ENCODE measurements at regions not wholly inside any gene's neighbourhood (a gene's known extent, or its start where the extent isn't known, plus 50 kb on each side); places are given as distances from the start of the nearest gene placed in this dataset.
"Not testable (repeated sequence)": the region's sequence is repeated elsewhere in the genome, so short reads cannot be mapped to it uniquely, and the experiment has no call there.

- H3K4me3 ChIP-seq (ENCODE audit: low read length), result no peak overlapping the region
- H3K27ac ChIP-seq (ENCODE audit: low read length), result no peak overlapping the region
- H3K27me3 ChIP-seq (ENCODE audit: control insufficient read depth, insufficient read depth, low read length), result no peaks in the 10 kb centered on the region
- H3K9me3 ChIP-seq (ENCODE audit: control insufficient read depth, insufficient read depth, low read length), result no peaks in the 10 kb centered on the region
- no peaks in the 10 kb centered on the region for H3K36me3 ChIP-seq (ENCODE audit: control insufficient read depth, insufficient read depth, low read length)
- no peak for DNase-seq (ENCODE audit: low read depth, low spot score)
- WGBS (ENCODE audit: insufficient coverage, insufficient read length), result no CpG with 5 or more reads among the region's 5 CpGs
- H3K4me1 ChIP-seq (ENCODE audit: control insufficient read depth, insufficient read depth, low read length), result no peaks in the 10 kb centered on the region
Measured at GRCh38 chr4:31236020-31236638, 516.0 kb downstream of the PCDH7 start.

GRCh38 chr4:31236639-31237173, 516.5 kb downstream of the PCDH7 start:
- WGBS (ENCODE audit: insufficient coverage, insufficient read length), result no CpG with 5 or more reads among the region's 6 CpGs
- no peaks in the 10 kb centered on the region for H3K36me3 ChIP-seq (ENCODE audit: control insufficient read depth, insufficient read depth, low read length)
- H3K27me3 ChIP-seq (ENCODE audit: control insufficient read depth, insufficient read depth, low read length), result no peaks in the 10 kb centered on the region
- H3K27ac ChIP-seq (ENCODE audit: low read length), result no peak overlapping the region
- H3K4me3 ChIP-seq (ENCODE audit: low read length), result no peak overlapping the region
- no peak for DNase-seq (ENCODE audit: low read depth, low spot score)
- H3K4me1 ChIP-seq (ENCODE audit: control insufficient read depth, insufficient read depth, low read length), result no peaks in the 10 kb centered on the region
- H3K9me3 ChIP-seq (ENCODE audit: control insufficient read depth, insufficient read depth, low read length), result no peaks in the 10 kb centered on the region

GRCh38 chr4:31237233-31237632, 517.1 kb downstream of the PCDH7 start:
- H3K27me3 ChIP-seq (ENCODE audit: control insufficient read depth, insufficient read depth, low read length), result no peaks in the 10 kb centered on the region
- DNase-seq (ENCODE audit: low read depth, low spot score), result no peak
- H3K4me1 ChIP-seq (ENCODE audit: control insufficient read depth, insufficient read depth, low read length), result no peaks in the 10 kb centered on the region
- no peaks in the 10 kb centered on the region for H3K36me3 ChIP-seq (ENCODE audit: control insufficient read depth, insufficient read depth, low read length)
- H3K9me3 ChIP-seq (ENCODE audit: control insufficient read depth, insufficient read depth, low read length), result no peaks in the 10 kb centered on the region
- H3K4me3 ChIP-seq (ENCODE audit: low read length), result no peak overlapping the region
- no peak overlapping the region for H3K27ac ChIP-seq (ENCODE audit: low read length)

DNA sequence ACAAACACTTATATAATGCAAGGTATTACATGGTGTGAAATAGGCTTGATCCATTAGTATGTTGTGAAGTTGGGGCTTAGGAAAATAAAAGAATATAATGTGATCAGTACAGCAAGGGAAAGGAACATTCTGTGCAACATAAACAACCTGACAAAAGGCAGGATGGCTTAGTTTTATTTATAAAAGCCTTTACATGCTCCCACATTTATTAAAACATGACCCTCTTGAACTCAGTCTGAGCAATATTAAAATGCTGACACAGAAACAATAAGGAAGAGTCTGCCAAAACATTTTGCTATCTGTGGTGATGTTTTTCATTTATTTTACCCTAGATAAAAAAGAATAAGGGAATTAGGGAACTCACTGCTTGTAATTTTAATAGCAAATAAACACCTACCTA, 519.7 kb downstream of the PCDH7 start:
- no peaks in the 10 kb centered on the region for H3K27me3 ChIP-seq (ENCODE audit: control insufficient read depth, insufficient read depth, low read length)
- H3K36me3 ChIP-seq (ENCODE audit: control insufficient read depth, insufficient read depth, low read length), result no peaks in the 10 kb centered on the region
- no peaks in the 10 kb centered on the region for H3K9me3 ChIP-seq (ENCODE audit: control insufficient read depth, insufficient read depth, low read length)
- H3K27ac ChIP-seq (ENCODE audit: low read length), result no peak overlapping the region
- no peak overlapping the region for H3K4me3 ChIP-seq (ENCODE audit: low read length)
- no peaks in the 10 kb centered on the region for H3K4me1 ChIP-seq (ENCODE audit: control insufficient read depth, insufficient read depth, low read length)
- no peak for DNase-seq (ENCODE audit: low read depth, low spot score)

DNA sequence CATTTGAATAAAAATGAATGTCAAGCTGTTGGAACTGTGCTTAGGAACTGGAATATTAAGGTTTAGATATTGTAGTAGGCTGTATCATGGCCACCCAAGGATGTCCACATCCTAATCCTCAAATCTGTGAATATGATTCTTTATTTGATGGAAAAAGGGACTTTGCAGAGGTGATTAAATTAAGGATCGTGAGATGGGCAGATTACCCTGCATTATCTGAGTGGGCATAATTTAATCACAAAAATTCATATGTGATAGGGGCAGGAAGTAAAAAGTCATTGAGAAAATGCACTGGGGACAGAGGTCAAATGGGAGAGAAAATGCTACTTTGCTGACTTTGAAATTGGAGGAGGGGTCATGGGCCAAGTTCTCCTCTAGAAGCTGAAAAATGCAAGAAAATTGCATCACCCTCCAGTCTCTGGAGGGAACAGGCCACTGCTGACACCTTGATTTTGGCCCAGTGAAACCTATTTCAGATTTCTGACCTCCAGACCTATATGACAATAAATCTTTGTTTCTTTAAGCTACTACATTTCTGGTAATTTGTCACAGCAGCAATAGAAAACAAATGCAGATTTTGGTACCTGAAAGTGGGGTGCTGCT, 521.4 kb downstream of the PCDH7 start:
- Histone ChIP-seq H3K36me3 (ENCODE audit: control insufficient read depth, insufficient read depth, low read length) (no peaks in the 10 kb centered on the region), H3K27ac (ENCODE audit: low read length) (no peak overlapping the region), H3K27me3 (ENCODE audit: control insufficient read depth, insufficient read depth, low read length) (no peaks in the 10 kb centered on the region), H3K4me3 (ENCODE audit: low read length) (no peak overlapping the region), H3K4me1 (ENCODE audit: control insufficient read depth, insufficient read depth, low read length) (no peaks in the 10 kb centered on the region), H3K9me3 (ENCODE audit: control insufficient read depth, insufficient read depth, low read length) (no peaks in the 10 kb centered on the region)
- DNase-seq (ENCODE audit: low read depth, low spot score), result no peak
- WGBS (ENCODE audit: insufficient coverage, insufficient read length), result no CpG with 5 or more reads among the region's 1 CpG

GRCh38 chr4:31246856-31247255, 526.7 kb downstream of the PCDH7 start:
- WGBS (ENCODE audit: insufficient coverage, insufficient read length), result no CpG with 5 or more reads among the region's 1 CpG
- no peaks in the 10 kb centered on the region for H3K36me3 ChIP-seq (ENCODE audit: control insufficient read depth, insufficient read depth, low read length)
- H3K27ac ChIP-seq (ENCODE audit: low read length), result no peak overlapping the region
- H3K9me3 ChIP-seq (ENCODE audit: control insufficient read depth, insufficient read depth, low read length), result no peaks in the 10 kb centered on the region
- no peak for DNase-seq (ENCODE audit: low read depth, low spot score)
- H3K27me3 ChIP-seq (ENCODE audit: control insufficient read depth, insufficient read depth, low read length), result no peaks in the 10 kb centered on the region
- H3K4me3 ChIP-seq (ENCODE audit: low read length), result no peak overlapping the region
- no peaks in the 10 kb centered on the region for H3K4me1 ChIP-seq (ENCODE audit: control insufficient read depth, insufficient read depth, low read length)

DNA sequence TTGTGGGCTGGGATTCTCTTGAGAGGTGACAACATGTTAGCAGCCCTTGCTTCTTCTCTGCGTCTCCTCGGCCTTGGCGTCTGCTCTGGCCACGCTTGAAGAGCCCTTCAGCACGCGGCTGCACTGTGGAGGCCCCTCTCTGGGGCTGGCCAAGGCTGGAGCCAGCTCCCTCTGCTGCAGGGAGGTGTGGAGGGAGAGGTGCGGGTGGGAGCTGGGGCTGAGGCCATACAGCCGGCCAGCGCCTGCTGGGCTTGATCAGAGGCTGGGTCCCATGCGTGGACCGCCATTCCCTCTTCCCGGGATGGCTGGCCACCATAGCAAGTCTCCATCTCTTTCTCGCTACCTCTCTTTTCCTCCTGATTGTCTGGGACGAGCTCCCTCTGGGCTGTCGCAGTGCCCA, 539.0 kb downstream of the PCDH7 start:
- DNase-seq (ENCODE audit: low read depth, low spot score), result no peak
- Histone ChIP-seq H3K9me3 (ENCODE audit: control insufficient read depth, insufficient read depth, low read length) (no peaks in the 10 kb centered on the region; the same call in 1 of the 2 replicates), H3K36me3 (ENCODE audit: control insufficient read depth, insufficient read depth, low read length) (no peaks in the 10 kb centered on the region), H3K4me3 (ENCODE audit: low read length) (no peak overlapping the region; the same call in 1 of the 2 replicates), H3K4me1 (ENCODE audit: control insufficient read depth, insufficient read depth, low read length) (no peaks in the 10 kb centered on the region; the same call in 1 of the 2 replicates), H3K27ac (ENCODE audit: low read length) (no peak overlapping the region), H3K27me3 (ENCODE audit: control insufficient read depth, insufficient read depth, low read length) (no peaks in the 10 kb centered on the region)
- no CpG with 5 or more reads among the region's 15 CpGs for WGBS (ENCODE audit: insufficient coverage, insufficient read length)

DNA sequence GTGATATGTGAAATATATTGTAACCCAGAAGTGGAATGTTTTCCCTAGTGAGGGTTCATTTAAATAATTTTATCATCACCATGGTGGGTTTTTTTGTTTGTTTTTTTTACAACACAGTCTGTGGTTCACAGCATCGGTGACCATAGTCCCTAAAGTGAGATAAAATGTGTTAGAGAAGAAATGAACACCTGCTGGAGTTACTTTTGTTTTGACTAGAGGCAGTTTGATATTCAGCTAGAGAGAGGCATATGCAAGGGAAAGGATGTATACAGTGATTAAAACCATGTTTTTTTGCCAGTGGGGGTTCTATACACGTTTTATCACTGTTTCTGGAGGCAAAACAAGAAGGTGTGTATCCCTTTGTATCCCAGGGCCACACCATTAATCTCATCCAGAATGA, 541.5 kb downstream of the PCDH7 start:
- Histone ChIP-seq H3K4me1 (ENCODE audit: control insufficient read depth, insufficient read depth, low read length) (no peaks in the 10 kb centered on the region; the same call in 1 of the 2 replicates), H3K36me3 (ENCODE audit: control insufficient read depth, insufficient read depth, low read length) (no peaks in the 10 kb centered on the region), H3K4me3 (ENCODE audit: low read length) (no peak overlapping the region), H3K9me3 (ENCODE audit: control insufficient read depth, insufficient read depth, low read length) (no peaks in the 10 kb centered on the region; the same call in 1 of the 2 replicates), H3K27ac (ENCODE audit: low read length) (no peak overlapping the region), H3K27me3 (ENCODE audit: control insufficient read depth, insufficient read depth, low read length) (no peaks in the 10 kb centered on the region)
- no CpG with 5 or more reads among the region's 2 CpGs for WGBS (ENCODE audit: insufficient coverage, insufficient read length)
- DNase-seq (ENCODE audit: low read depth, low spot score), result no peak

DNA sequence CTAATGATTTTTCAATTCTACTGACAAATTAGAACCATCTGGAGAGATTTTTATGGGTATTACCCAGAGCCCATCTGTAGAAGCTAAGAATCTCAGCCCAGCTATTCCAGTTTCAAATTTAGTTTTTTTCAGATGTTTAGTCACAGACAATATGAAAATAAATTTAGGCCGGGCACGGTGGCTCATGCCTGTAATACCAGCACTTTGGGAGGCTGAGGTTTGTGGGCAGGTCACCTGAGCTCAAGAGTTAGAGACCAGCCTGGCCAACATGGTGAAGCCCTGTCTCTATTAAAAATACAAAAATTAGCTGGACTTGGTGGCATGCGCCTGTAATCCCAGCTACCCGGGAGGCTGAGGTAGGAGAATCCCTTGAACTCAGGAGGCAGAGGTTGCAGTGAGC, 545.9 kb downstream of the PCDH7 start:
- not testable (repeated sequence) for DNase-seq (ENCODE audit: low read depth, low spot score); H3K27me3 ChIP-seq (ENCODE audit: control insufficient read depth, insufficient read depth, low read length); H3K9me3 ChIP-seq (ENCODE audit: control insufficient read depth, insufficient read depth, low read length); H3K36me3 ChIP-seq (ENCODE audit: control insufficient read depth, insufficient read depth, low read length); H3K4me1 ChIP-seq (ENCODE audit: control insufficient read depth, insufficient read depth, low read length); H3K4me3 ChIP-seq (ENCODE audit: low read length); H3K27ac ChIP-seq (ENCODE audit: low read length)
- no CpG with 5 or more reads among the region's 4 CpGs for WGBS (ENCODE audit: insufficient coverage, insufficient read length)

- Histone ChIP-seq H3K27ac (ENCODE audit: low read length) (no peak overlapping the region), H3K36me3 (ENCODE audit: control insufficient read depth, insufficient read depth, low read length) (no peaks in the 10 kb centered on the region), H3K4me3 (ENCODE audit: low read length) (no peak overlapping the region), H3K4me1 (ENCODE audit: control insufficient read depth, insufficient read depth, low read length) (no peaks in the 10 kb centered on the region), H3K9me3 (ENCODE audit: control insufficient read depth, insufficient read depth, low read length) (no peaks in the 10 kb centered on the region), H3K27me3 (ENCODE audit: control insufficient read depth, insufficient read depth, low read length) (no peaks in the 10 kb centered on the region)
- no peak for DNase-seq (ENCODE audit: low read depth, low spot score)
- WGBS (ENCODE audit: insufficient coverage, insufficient read length), result no CpG with 5 or more reads among the region's 6 CpGs
Measured at GRCh38 chr4:31272331-31273061, 552.3 kb downstream of the PCDH7 start.

Data from iPS DF 6.9 (cell line).